ENCODE measurements at regions not wholly inside any gene's neighbourhood (a gene's known extent, or its start where the extent isn't known, plus 50 kb on each side); places are given as distances from the start of the nearest gene placed in this dataset.

DNA sequence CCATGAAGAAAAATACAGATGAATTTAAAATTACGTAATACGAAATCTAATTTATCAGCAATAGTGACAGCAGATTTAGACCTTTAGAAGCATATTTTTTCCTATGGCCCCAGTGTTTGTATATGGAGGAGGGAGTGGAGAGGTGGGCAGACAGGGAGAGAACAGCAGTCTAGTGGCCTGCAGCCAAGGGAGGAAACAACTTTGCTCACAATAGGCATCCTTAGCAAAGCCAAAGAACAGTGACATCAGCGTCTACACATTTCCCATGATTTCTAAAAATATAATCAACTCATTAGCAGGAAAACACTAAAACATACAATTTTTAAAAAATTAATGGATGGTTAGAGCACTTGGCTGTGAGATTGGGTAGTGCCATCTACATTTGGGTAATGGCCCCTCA, 622.6 kb upstream of the ATP2B1 start:
- Mint-ChIP-seq H3K4me1 (peaks cover 7% of the 10 kb centered on the region), H3K4me3 (no peak overlapping the region), H3K9me3 (no peaks in the 10 kb centered on the region), H3K36me3 (ENCODE audit: low read depth) (no peaks in the 10 kb centered on the region), H3K27ac (no peak overlapping the region), H3K27me3 (ENCODE audit: low read depth, poor library complexity) (peaks cover 4% of the 10 kb centered on the region)
- no peak for DNase-seq
- TF ChIP-seq, protein P1, sequence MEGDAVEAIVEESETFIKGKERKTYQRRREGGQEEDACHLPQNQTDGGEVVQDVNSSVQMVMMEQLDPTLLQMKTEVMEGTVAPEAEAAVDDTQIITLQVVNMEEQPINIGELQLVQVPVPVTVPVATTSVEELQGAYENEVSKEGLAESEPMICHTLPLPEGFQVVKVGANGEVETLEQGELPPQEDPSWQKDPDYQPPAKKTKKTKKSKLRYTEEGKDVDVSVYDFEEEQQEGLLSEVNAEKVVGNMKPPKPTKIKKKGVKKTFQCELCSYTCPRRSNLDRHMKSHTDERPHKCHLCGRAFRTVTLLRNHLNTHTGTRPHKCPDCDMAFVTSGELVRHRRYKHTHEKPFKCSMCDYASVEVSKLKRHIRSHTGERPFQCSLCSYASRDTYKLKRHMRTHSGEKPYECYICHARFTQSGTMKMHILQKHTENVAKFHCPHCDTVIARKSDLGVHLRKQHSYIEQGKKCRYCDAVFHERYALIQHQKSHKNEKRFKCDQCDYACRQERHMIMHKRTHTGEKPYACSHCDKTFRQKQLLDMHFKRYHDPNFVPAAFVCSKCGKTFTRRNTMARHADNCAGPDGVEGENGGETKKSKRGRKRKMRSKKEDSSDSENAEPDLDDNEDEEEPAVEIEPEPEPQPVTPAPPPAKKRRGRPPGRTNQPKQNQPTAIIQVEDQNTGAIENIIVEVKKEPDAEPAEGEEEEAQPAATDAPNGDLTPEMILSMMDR (IDR thresholded peaks at IDR 0.05), result no peak

DNA sequence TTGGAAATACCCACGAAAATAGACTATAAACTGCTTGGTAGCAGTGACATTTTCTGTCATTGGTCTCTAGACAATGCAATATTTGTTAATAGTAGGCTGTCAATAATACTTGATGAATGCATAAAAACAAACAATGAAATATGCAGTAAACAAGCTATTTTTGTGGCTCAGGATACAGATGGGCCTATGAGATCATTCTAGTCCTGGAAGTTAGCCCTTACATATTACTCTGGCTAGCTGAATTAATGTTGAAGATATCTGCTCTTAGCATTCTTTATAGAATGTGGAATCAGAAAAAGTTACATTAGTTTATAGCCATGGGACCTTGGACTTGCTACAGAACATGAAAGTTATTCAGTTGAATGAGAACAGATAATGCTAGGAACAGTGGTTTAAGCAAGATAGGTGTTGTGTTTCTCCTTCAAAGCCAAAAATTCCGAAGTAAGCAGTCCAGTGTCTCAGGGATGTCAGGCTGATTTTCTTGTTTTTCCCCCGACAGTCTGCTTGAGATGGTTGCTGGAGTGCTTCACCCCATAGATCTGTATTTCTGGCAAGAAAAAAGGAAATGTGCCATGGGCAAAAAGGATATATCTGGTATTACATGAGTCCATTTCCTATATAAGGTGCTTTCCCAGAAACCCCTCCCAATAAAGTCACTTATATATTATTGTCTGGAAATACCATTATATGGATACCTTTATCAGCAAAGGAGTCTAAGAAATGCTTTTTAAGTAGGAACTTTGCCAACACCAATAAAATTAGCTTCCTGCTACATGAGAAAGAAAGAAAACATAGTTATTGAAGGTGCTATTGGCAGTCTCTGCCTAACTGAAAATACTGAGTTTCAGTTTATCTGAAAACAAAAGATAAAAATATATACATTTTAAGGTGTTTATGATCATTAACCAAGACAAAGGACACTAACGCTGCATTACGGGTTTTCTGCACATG, 619.4 kb upstream of the ATP2B1 start:
- no peaks in the 10 kb centered on the region for H3K27me3 Mint-ChIP-seq (ENCODE audit: low read depth, poor library complexity)
- no peaks in the 10 kb centered on the region for H3K9me3 Mint-ChIP-seq
- no peaks in the 10 kb centered on the region for H3K4me1 Mint-ChIP-seq
- H3K4me3 Mint-ChIP-seq, result no peak overlapping the region
- DNase-seq, result no peak
- no peak overlapping the region for H3K27ac Mint-ChIP-seq
- H3K36me3 Mint-ChIP-seq (ENCODE audit: low read depth), result no peaks in the 10 kb centered on the region
- TF ChIP-seq, protein P1 (IDR thresholded peaks at IDR 0.05), result no peak

DNA sequence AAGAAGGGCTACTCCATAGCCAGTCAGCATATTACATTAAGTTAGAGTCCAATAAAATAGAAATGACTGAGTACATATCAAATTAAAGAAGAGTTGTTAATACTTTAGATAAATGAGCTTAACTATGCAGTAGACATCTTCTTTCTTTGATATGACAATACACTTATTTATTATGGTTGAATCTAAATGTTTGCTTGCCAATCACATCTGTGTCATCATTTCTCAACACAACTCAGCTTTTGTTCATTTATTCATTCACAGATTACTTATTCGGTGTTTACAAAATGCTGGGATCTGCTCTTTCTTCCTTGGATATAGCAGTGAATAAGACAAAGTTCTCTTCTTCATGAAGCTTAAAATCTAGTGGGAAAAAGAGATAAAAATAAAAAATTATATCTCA, 614.6 kb upstream of the ATP2B1 start:
- no peaks in the 10 kb centered on the region for H3K4me1 Mint-ChIP-seq
- no peak for DNase-seq
- H3K4me3 Mint-ChIP-seq, result no peak overlapping the region
- peaks cover 3% of the 10 kb centered on the region for H3K9me3 Mint-ChIP-seq
- no peaks in the 10 kb centered on the region for H3K27me3 Mint-ChIP-seq (ENCODE audit: low read depth, poor library complexity)
- TF ChIP-seq, protein P1 (IDR thresholded peaks at IDR 0.05), result no peak
- no peak overlapping the region for H3K27ac Mint-ChIP-seq
- no peaks in the 10 kb centered on the region for H3K36me3 Mint-ChIP-seq (ENCODE audit: low read depth)

DNA sequence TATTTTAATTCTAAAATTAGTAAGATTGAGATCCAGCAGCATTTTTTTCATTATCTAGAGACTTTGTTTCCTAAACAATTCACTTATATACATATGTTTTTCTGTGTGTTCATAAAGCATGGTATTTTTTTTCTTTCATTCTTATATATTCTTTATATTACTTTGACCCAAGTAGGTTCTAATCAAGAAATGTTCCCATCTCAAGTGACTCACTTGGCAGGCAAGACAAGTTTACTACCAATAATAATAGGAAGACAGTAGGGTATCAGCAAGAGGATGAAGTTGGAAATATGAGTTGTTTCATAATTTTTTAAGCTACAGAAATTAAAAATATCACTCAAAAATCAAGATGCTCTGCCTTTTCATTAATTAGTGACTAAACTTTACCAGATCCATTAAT, 613.4 kb upstream of the ATP2B1 start:
- H3K4me3 Mint-ChIP-seq, result no peak overlapping the region
- H3K9me3 Mint-ChIP-seq, result peaks cover 3% of the 10 kb centered on the region

DNA sequence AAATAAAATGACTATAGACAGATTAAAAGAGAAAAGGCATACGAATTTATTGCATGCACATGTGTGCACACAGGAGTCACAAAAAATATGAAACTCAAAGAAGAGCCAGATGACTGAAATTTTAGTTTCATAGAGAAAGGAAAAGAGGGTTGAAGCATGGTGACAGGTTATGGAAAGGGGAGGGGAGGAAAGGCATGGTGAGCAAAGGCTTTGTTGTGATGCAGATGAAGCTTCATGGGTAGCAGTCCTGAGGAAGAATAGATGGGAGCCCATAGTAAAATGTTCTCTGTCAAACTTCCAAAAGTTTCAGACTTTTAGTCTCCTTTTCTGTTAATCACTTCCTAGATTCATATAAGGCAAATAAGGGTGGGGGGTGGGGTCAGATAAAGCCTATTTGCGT, 612.7 kb upstream of the ATP2B1 start:
- Mint-ChIP-seq H3K9me3 (peaks cover 3% of the 10 kb centered on the region), H3K4me1 (no peaks in the 10 kb centered on the region), H3K27ac (peak overlapping the region; percentile 12), H3K36me3 (ENCODE audit: low read depth) (no peaks in the 10 kb centered on the region), H3K4me3 (no peak overlapping the region), H3K27me3 (ENCODE audit: low read depth, poor library complexity) (no peaks in the 10 kb centered on the region)
- TF ChIP-seq, protein P1 (IDR thresholded peaks at IDR 0.05), result no peak
- DNase-seq, result no peak

More for the DNA sequence above, 613.4 kb upstream of the ATP2B1 start:
- Mint-ChIP-seq H3K36me3 (ENCODE audit: low read depth) (no peaks in the 10 kb centered on the region), H3K4me1 (no peaks in the 10 kb centered on the region), H3K27ac (no peak overlapping the region), H3K27me3 (ENCODE audit: low read depth, poor library complexity) (no peaks in the 10 kb centered on the region)
- TF ChIP-seq, protein P1 (IDR thresholded peaks at IDR 0.05), result no peak
- no peak for DNase-seq

DNA sequence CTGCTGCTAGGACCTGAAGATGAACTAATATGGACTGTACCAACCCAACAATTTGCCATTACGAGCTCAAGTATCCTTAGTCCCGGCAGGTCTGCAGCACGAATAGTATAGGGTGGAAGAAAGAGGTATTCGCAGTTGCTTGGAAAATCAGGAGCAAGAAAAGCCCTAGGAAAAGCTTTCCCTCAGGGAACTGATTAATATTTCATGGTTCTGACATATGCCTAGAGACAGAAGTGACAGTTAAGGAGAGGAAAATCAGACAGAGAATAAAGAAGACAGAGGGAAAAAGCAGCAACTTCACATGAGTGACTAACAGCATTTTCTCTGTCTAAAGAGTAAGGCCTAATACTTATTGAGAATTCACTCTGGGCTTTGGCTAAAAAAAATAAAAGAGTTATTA, 602.9 kb upstream of the ATP2B1 start:
- DNase-seq, result no peak
- no peaks in the 10 kb centered on the region for H3K9me3 Mint-ChIP-seq
- no peaks in the 10 kb centered on the region for H3K4me1 Mint-ChIP-seq
- H3K27ac Mint-ChIP-seq, result no peak overlapping the region
- H3K27me3 Mint-ChIP-seq (ENCODE audit: low read depth, poor library complexity), result peaks cover 2% of the 10 kb centered on the region
- H3K4me3 Mint-ChIP-seq, result no peak overlapping the region
- no peaks in the 10 kb centered on the region for H3K36me3 Mint-ChIP-seq (ENCODE audit: low read depth)
- TF ChIP-seq, protein P1 (IDR thresholded peaks at IDR 0.05), result no peak

Measured in nephron progenitor cell (in vitro differentiated cells).